ENCODE measurements at regions not wholly inside any gene's neighbourhood (a gene's known extent, or its start where the extent isn't known, plus 50 kb on each side); places are given as distances from the start of the nearest gene placed in this dataset.
A peak's percentile ranks its signal among the peaks of the same experiment; 100 is the strongest.
"Not testable (repeated sequence)": the region's sequence is repeated elsewhere in the genome, so short reads cannot be mapped to it uniquely, and the experiment has no call there.

- no peak for DNase-seq (ENCODE audit: low read depth, low spot score)
Measured at GRCh38 chr5:12772276-12772675, 868.0 kb upstream of the CTNND2 start.

- no peak for DNase-seq (ENCODE audit: low read depth, low spot score)
Measured at GRCh38 chr5:12759377-12759776, 855.1 kb upstream of the CTNND2 start.

- DNase-seq (ENCODE audit: low read depth, low spot score), result no peak
Measured at GRCh38 chr5:12757035-12757434, 852.8 kb upstream of the CTNND2 start.

- no peak for DNase-seq (ENCODE audit: low read depth, low spot score)
Measured at GRCh38 chr5:12745537-12745936, 841.3 kb upstream of the CTNND2 start.

GRCh38 chr5:12743582-12743981, 839.3 kb upstream of the CTNND2 start:
- no peak for DNase-seq (ENCODE audit: low read depth, low spot score)

- DNase-seq (ENCODE audit: low read depth, low spot score), result no peak
Measured at GRCh38 chr5:12730354-12730753, 826.1 kb upstream of the CTNND2 start.

- no peak for DNase-seq (ENCODE audit: low read depth, low spot score)
Measured at GRCh38 chr5:12716664-12717063, 812.4 kb upstream of the CTNND2 start.

- DNase-seq (ENCODE audit: low read depth, low spot score), result no peak
Measured at GRCh38 chr5:12707560-12707959, 803.3 kb upstream of the CTNND2 start.

GRCh38 chr5:12704955-12705354, 800.7 kb upstream of the CTNND2 start:
- no peak for DNase-seq (ENCODE audit: low read depth, low spot score)

- DNase-seq (ENCODE audit: low read depth, low spot score), result no peak
Measured at GRCh38 chr5:12703254-12703653, 799.0 kb upstream of the CTNND2 start.

- DNase-seq (ENCODE audit: low read depth, low spot score), result no peak
Measured at GRCh38 chr5:12695651-12696050, 791.4 kb upstream of the CTNND2 start.

GRCh38 chr5:12691330-12691729, 787.1 kb upstream of the CTNND2 start:
- peak; percentile 44 for DNase-seq (ENCODE audit: low read depth, low spot score)

GRCh38 chr5:12690361-12690760, 786.1 kb upstream of the CTNND2 start:
- no peak for DNase-seq (ENCODE audit: low read depth, low spot score)

- no peak for DNase-seq (ENCODE audit: low read depth, low spot score)
Measured at GRCh38 chr5:12683249-12683648, 779.0 kb upstream of the CTNND2 start.

GRCh38 chr5:12679731-12680130, 775.5 kb upstream of the CTNND2 start:
- no peak for DNase-seq (ENCODE audit: low read depth, low spot score)

- no peak for DNase-seq (ENCODE audit: low read depth, low spot score)
Measured at GRCh38 chr5:12675959-12676358, 771.7 kb upstream of the CTNND2 start.

GRCh38 chr5:12672141-12672540, 767.9 kb upstream of the CTNND2 start:
- no peak for DNase-seq (ENCODE audit: low read depth, low spot score)

- DNase-seq (ENCODE audit: low read depth, low spot score), result no peak
Measured at GRCh38 chr5:12669326-12669725, 765.1 kb upstream of the CTNND2 start.

- DNase-seq (ENCODE audit: low read depth, low spot score), result no peak
Measured at GRCh38 chr5:12668564-12668963, 764.3 kb upstream of the CTNND2 start.

GRCh38 chr5:12667818-12668217, 763.6 kb upstream of the CTNND2 start:
- peak; percentile 26 for DNase-seq (ENCODE audit: low read depth, low spot score)

GRCh38 chr5:12665772-12666171, 761.5 kb upstream of the CTNND2 start:
- DNase-seq (ENCODE audit: low read depth, low spot score), result not testable (repeated sequence)

GRCh38 chr5:12662545-12663314, 758.5 kb upstream of the CTNND2 start:
- DNase-seq (ENCODE audit: low read depth, low spot score), result no peak

- no peak for DNase-seq (ENCODE audit: low read depth, low spot score)
Measured at GRCh38 chr5:12661617-12662370, 757.5 kb upstream of the CTNND2 start.
